Adipocyte (in vitro differentiated cells): ENCODE measurements at regions not wholly inside any gene's neighbourhood (a gene's known extent, or its start where the extent isn't known, plus 50 kb on each side); places are given as distances from the start of the nearest gene placed in this dataset.

ENCODE experiments used
- DNase-seq: peaks from one replicate; pipeline ENCODE4 v3.0.0-alpha.2; 2015; ENCODE audit warnings: low read depth
- H3K27me3 ChIP-seq: replicated peaks from 2 replicates; pipeline ENCODE4 v1.7.0; 2013; ENCODE audit warnings: mild to moderate bottlenecking, low read length, moderate library complexity; ENCODE audit not compliant: control insufficient read depth, insufficient read depth
- H3K36me3 ChIP-seq: 2 replicates; pipeline ENCODE4 v1.7.0; 2013; ENCODE audit warnings: low read length, mild to moderate bottlenecking, moderate library complexity; ENCODE audit not compliant: control insufficient read depth, insufficient read depth, severe bottlenecking
- H3K4me1 ChIP-seq: 2 replicates; pipeline ENCODE4 v1.7.0; 2013; ENCODE audit warnings: mild to moderate bottlenecking, low read length, moderate library complexity; ENCODE audit not compliant: control insufficient read depth, insufficient read depth
- H3K4me3 ChIP-seq: 2 replicates; pipeline ENCODE4 v1.7.0; 2013; ENCODE audit warnings: mild to moderate bottlenecking, low read length, moderate library complexity
- H3K9ac ChIP-seq: 2 replicates; pipeline ENCODE4 v1.7.0; 2013; ENCODE audit warnings: mild to moderate bottlenecking, low read length, moderate library complexity
- H3K9me3 ChIP-seq: 2 replicates; pipeline ENCODE4 v1.7.0; 2013; ENCODE audit warnings: mild to moderate bottlenecking, low read length, moderate library complexity; ENCODE audit not compliant: control insufficient read depth

GRCh38 chr6:23635150-23635549 lies 490.9 kb upstream of the NRSN1 start:
- Histone ChIP-seq H3K9me3 (peaks cover 3% of the 10 kb centered on the region), H3K4me3 (no peak overlapping the region), H3K9ac (no peak overlapping the region), H3K27me3 (no peaks in the 10 kb centered on the region), H3K36me3 (no peaks in the 10 kb centered on the region), H3K4me1 (peaks cover 11% of the 10 kb centered on the region)
- no peak for DNase-seq

DNA sequence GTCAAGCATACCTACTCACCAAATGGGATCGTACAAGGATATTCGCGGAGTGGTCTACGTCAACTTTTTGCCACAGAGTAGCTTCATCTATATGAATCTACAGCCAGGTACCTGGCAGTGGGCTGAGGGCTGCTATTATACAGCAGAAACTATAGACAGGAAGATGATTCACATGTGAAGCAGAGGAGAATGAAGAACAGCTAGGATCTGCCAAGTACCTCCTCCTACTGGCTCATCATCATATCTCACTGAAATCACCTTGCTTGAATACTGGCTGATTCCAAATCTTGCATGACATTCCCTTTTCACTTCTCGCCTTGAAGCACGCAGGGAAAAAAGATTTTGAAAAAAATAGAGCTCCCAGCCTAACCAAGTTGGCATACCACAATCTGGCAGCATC lies 488.7 kb upstream of the NRSN1 start:
- Histone ChIP-seq H3K4me3 (no peak overlapping the region), H3K36me3 (no peaks in the 10 kb centered on the region), H3K27me3 (no peaks in the 10 kb centered on the region), H3K9me3 (peaks cover 5% of the 10 kb centered on the region), H3K4me1 (peaks cover 2% of the 10 kb centered on the region), H3K9ac (no peak overlapping the region)
- no peak for DNase-seq

DNA sequence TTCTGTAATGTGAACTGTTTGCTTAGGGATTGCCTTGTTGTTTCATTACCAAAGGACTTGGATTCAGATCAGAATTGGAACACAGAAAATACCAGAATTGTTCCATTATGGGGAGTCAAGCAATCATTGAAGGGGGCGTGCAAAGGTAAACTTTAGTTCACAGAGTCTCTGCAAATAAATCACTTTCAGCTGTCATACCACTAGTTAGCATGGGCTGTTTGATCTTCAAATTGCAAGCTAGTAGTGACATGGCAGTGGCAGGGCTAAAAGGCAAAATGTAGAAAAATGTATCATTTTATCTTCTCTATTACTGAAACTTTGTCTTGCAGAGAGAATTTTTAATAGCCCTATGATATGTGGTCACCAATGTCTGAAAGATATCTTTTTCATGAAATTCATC lies 483.2 kb upstream of the NRSN1 start:
- no peaks in the 10 kb centered on the region for H3K36me3 ChIP-seq
- H3K4me1 ChIP-seq = no peaks in the 10 kb centered on the region
- peaks cover 5% of the 10 kb centered on the region for H3K9me3 ChIP-seq
- no peaks in the 10 kb centered on the region for H3K27me3 ChIP-seq
- H3K4me3 ChIP-seq = no peak overlapping the region
- no peak overlapping the region for H3K9ac ChIP-seq
- DNase-seq = no peak

- Histone ChIP-seq H3K4me1 (no peaks in the 10 kb centered on the region), H3K9me3 (no peaks in the 10 kb centered on the region), H3K9ac (no peak overlapping the region), H3K4me3 (no peak overlapping the region), H3K27me3 (no peaks in the 10 kb centered on the region), H3K36me3 (no peaks in the 10 kb centered on the region)
- no peak for DNase-seq
These were observed 479.0 kb upstream of the NRSN1 start for GRCh38 chr6:23647045-23647444.

DNA sequence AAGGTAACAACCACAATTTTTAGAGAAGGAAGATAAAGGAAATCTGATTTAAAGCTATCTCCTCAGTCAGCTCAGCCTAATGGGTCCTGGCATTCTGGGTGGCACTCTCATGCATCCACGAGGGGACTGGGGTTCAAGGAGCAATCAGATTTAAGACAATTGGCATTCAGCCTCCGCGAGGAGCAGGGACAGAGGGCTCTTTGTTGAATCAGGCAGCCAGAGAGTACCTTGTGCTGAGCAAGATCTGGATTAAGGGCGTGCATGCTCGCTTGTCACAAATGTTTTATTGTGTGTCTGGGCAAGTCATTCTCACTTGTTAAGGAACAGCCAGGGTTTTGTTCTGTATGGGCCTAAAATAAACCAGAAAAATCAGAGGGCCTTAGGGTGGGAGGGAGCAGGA lies 475.3 kb upstream of the NRSN1 start:
- no peak overlapping the region for H3K4me3 ChIP-seq
- no peaks in the 10 kb centered on the region for H3K9me3 ChIP-seq
- DNase-seq = no peak
- H3K27me3 ChIP-seq = no peaks in the 10 kb centered on the region
- H3K36me3 ChIP-seq = no peaks in the 10 kb centered on the region
- no peak overlapping the region for H3K9ac ChIP-seq
- no peaks in the 10 kb centered on the region for H3K4me1 ChIP-seq

DNA sequence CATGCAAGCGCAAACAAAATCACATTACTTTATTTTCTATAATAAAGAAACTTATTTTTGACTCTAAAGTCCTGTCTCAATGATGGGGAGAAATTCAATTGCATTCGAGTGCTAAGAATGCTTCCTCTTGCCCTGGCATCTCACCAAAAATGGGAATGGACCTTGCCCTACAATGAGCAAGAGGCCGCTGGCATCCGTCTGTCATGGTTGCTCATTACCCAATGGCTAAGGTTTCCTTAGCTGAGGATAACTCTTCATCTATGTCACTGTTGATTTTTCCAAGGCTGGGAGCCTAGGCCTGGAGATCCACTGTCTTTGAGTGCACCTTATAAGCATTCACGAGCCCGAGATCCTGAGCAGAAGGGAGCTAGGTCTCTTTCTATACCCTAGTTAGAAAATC lies 471.3 kb upstream of the NRSN1 start:
- Histone ChIP-seq H3K36me3 (no peaks in the 10 kb centered on the region), H3K27me3 (no peaks in the 10 kb centered on the region), H3K4me1 (peaks cover 2% of the 10 kb centered on the region), H3K9me3 (no peaks in the 10 kb centered on the region), H3K9ac (no peak overlapping the region), H3K4me3 (no peak overlapping the region)
- no peak for DNase-seq

DNA sequence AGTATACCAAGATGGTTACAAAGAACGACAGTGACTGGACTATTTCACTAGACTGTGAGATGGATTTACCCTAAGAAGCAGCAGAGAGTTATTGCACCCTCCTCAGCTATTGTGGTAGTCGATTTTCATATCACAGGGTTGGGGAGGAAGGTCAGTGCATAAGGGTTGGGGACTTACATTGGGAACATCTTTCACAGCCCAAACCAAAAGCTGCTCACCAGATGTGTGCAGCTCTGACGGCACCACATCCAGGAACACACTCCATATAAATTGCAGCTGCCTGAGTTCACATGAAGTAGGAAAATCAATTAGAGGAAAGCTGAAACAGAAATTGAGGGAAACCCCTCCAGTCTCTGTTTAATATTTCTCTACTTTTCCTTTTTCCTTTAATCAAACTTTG lies 470.5 kb upstream of the NRSN1 start:
- peaks cover 2% of the 10 kb centered on the region for H3K4me1 ChIP-seq
- no peaks in the 10 kb centered on the region for H3K9me3 ChIP-seq
- H3K36me3 ChIP-seq = no peaks in the 10 kb centered on the region
- H3K9ac ChIP-seq = no peak overlapping the region
- no peaks in the 10 kb centered on the region for H3K27me3 ChIP-seq
- no peak overlapping the region for H3K4me3 ChIP-seq
- no peak for DNase-seq

- DNase-seq = no peak
- H3K4me1 ChIP-seq = peaks cover 2% of the 10 kb centered on the region
These were observed 469.5 kb upstream of the NRSN1 start for GRCh38 chr6:23656255-23657194.

GRCh38 chr6:23659125-23659524 lies 466.9 kb upstream of the NRSN1 start:
- H3K9me3 ChIP-seq = peaks cover under 1% of the 10 kb centered on the region
- peaks cover 2% of the 10 kb centered on the region for H3K4me1 ChIP-seq
- no peaks in the 10 kb centered on the region for H3K36me3 ChIP-seq
- no peak overlapping the region for H3K9ac ChIP-seq
- no peak overlapping the region for H3K4me3 ChIP-seq
- DNase-seq = peak; percentile 75
- H3K27me3 ChIP-seq = no peaks in the 10 kb centered on the region

More at GRCh38 chr6:23656255-23657194, 469.5 kb upstream of the NRSN1 start:
- H3K9ac ChIP-seq = no peak overlapping the region
- no peak overlapping the region for H3K4me3 ChIP-seq
- no peaks in the 10 kb centered on the region for H3K27me3 ChIP-seq
- no peaks in the 10 kb centered on the region for H3K9me3 ChIP-seq
- no peaks in the 10 kb centered on the region for H3K36me3 ChIP-seq

DNA sequence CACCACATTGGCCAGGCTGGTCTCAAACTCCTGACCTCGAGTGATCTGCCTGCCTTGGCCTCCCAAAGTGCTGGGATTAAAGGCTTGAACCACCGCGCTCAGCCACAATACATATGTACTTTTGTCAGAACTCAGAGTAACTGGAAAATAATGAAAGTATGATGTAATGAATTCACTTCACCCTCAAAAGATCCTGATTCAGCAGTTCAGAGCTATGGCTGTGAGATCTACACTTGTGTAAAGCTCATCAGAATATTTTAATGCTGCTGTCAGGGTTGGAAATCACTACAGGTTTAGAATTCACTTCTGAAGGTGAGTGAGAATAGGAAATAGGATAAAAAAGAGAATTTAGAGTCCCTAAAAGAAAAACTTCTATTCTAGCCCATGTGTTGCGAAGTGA lies 464.5 kb upstream of the NRSN1 start:
- no peak overlapping the region for H3K9ac ChIP-seq
- H3K4me1 ChIP-seq = peaks cover 2% of the 10 kb centered on the region
- DNase-seq = no peak
- peaks cover 3% of the 10 kb centered on the region for H3K9me3 ChIP-seq
- H3K4me3 ChIP-seq = no peak overlapping the region
- no peaks in the 10 kb centered on the region for H3K27me3 ChIP-seq
- no peaks in the 10 kb centered on the region for H3K36me3 ChIP-seq

GRCh38 chr6:23663096-23663495 lies 462.9 kb upstream of the NRSN1 start:
- DNase-seq = no peak
- H3K27me3 ChIP-seq = no peaks in the 10 kb centered on the region
- no peak overlapping the region for H3K9ac ChIP-seq
- H3K4me3 ChIP-seq = no peak overlapping the region
- peaks cover 2% of the 10 kb centered on the region for H3K4me1 ChIP-seq
- no peaks in the 10 kb centered on the region for H3K36me3 ChIP-seq
- peaks cover 9% of the 10 kb centered on the region for H3K9me3 ChIP-seq

DNA sequence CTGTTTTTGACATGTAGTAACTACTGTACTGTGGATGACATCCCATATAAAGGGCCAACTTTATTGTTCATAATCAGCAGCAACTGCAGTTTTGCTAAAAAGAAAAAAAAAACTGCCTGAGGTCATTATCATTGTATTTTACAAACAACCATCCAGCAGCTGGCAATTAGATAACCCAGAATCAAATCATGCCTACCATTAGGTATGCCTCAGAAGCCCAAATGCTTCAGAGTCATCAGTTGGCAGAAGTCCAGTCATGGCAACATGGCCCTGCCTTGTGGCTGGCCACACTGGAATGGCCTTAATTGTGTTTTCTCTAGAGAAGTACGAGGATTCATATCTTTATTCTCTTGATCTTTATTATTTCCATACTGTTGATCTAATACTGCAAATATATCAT lies 462.4 kb upstream of the NRSN1 start:
- H3K36me3 ChIP-seq = no peaks in the 10 kb centered on the region
- no peak overlapping the region for H3K9ac ChIP-seq
- H3K27me3 ChIP-seq = no peaks in the 10 kb centered on the region
- DNase-seq = no peak
- H3K9me3 ChIP-seq = peaks cover 10% of the 10 kb centered on the region
- H3K4me1 ChIP-seq = peaks cover 2% of the 10 kb centered on the region
- no peak overlapping the region for H3K4me3 ChIP-seq
